ENCODE measurements at regions not wholly inside any gene's neighbourhood (a gene's known extent, or its start where the extent isn't known, plus 50 kb on each side); places are given as distances from the start of the nearest gene placed in this dataset.

- no peaks in the 10 kb centered on the region for H3K27me3 ChIP-seq (ENCODE audit: insufficient read depth, low read length)
- H3K9me3 ChIP-seq (ENCODE audit: control insufficient read depth, low read depth, low read length): no peaks in the 10 kb centered on the region
- no CpG with 5 or more reads among the region's 2 CpGs for WGBS (ENCODE audit: extremely low coverage, insufficient read length, low lambda C conversion rate)
- H3K4me1 Mint-ChIP-seq: peaks cover 13 to 23% of the 10 kb centered on the region in 2 experiments
- no peak overlapping the region for H2BK20ac ChIP-seq (ENCODE audit: low read depth, low read length, poor library complexity, severe bottlenecking)
- H3K4me2 ChIP-seq (ENCODE audit: insufficient read depth, insufficient read length, low read length): no peak overlapping the region
- H3K23me2 ChIP-seq (ENCODE audit: insufficient read length, low read depth, low read length, poor library complexity, severe bottlenecking): no peaks in the 10 kb centered on the region
- no peak overlapping the region for H2AK5ac ChIP-seq (ENCODE audit: insufficient read length, low read length)
- no peak overlapping the region for H3K4ac ChIP-seq (ENCODE audit: low read depth, low read length)
- no peak overlapping the region for H2BK15ac ChIP-seq (ENCODE audit: low read depth, low read length)
- no peaks in the 10 kb centered on the region for H4K20me1 ChIP-seq (ENCODE audit: control insufficient read depth, insufficient read depth, insufficient read length)
- DNase-seq: no peak
- H3K9me3 Mint-ChIP-seq: no peaks in the 10 kb centered on the region
- H2AFZ ChIP-seq (ENCODE audit: low read length): no peak overlapping the region
- no peaks in the 10 kb centered on the region for H3K79me1 ChIP-seq (ENCODE audit: insufficient read depth, low read depth, low read length, poor library complexity, severe bottlenecking)
- TF ChIP-seq, protein P1, sequence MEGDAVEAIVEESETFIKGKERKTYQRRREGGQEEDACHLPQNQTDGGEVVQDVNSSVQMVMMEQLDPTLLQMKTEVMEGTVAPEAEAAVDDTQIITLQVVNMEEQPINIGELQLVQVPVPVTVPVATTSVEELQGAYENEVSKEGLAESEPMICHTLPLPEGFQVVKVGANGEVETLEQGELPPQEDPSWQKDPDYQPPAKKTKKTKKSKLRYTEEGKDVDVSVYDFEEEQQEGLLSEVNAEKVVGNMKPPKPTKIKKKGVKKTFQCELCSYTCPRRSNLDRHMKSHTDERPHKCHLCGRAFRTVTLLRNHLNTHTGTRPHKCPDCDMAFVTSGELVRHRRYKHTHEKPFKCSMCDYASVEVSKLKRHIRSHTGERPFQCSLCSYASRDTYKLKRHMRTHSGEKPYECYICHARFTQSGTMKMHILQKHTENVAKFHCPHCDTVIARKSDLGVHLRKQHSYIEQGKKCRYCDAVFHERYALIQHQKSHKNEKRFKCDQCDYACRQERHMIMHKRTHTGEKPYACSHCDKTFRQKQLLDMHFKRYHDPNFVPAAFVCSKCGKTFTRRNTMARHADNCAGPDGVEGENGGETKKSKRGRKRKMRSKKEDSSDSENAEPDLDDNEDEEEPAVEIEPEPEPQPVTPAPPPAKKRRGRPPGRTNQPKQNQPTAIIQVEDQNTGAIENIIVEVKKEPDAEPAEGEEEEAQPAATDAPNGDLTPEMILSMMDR (conservative IDR thresholded peaks at IDR 0.05): no peak
- H2BK12ac ChIP-seq (ENCODE audit: insufficient read length, low read depth, low read length): no peak overlapping the region
- no peaks in the 10 kb centered on the region; a peak in 2 of 7 replicates for H3K36me3 Mint-ChIP-seq (ENCODE audit: insufficient read depth in 1 of 3, low read depth in 3 of 3)
- H3K4me1 ChIP-seq (ENCODE audit: insufficient read depth, low read length): peaks cover 2% of the 10 kb centered on the region; the same call in 1 of the 2 replicates
- no peak overlapping the region for H3K18ac ChIP-seq (ENCODE audit: insufficient read length, low read depth, low read length)
- no peak overlapping the region for H3K27ac Mint-ChIP-seq
- no peak overlapping the region for H3K14ac ChIP-seq (ENCODE audit: insufficient read depth, low read length)
- H2BK120ac ChIP-seq (ENCODE audit: low read depth, low read length, poor library complexity, severe bottlenecking): no peak overlapping the region
- H3K27me3 Mint-ChIP-seq (ENCODE audit: low read depth): no peaks in the 10 kb centered on the region
- H2BK5ac ChIP-seq (ENCODE audit: insufficient read length, low read length): no peak overlapping the region
- no peak overlapping the region for H3T11ph ChIP-seq (ENCODE audit: low read length)
- no peak overlapping the region for H4K5ac ChIP-seq (ENCODE audit: insufficient read length, low read depth, low read length)
- H4K91ac ChIP-seq (ENCODE audit: insufficient read length, low read depth, low read length): no peak overlapping the region
- H3K23ac ChIP-seq (ENCODE audit: insufficient read length, low read depth, low read length): no peak overlapping the region
- H3K4me3 Mint-ChIP-seq: no peak overlapping the region
- no peak overlapping the region for H4K8ac ChIP-seq (replicated peaks; ENCODE audit: insufficient read length, low read depth, low read length)
- no peaks in the 10 kb centered on the region for H3K79me2 ChIP-seq (ENCODE audit: insufficient read depth, low read length)
- H3K27ac ChIP-seq (ENCODE audit: insufficient read length, low read depth, low read length): no peak overlapping the region
- no peak overlapping the region for H3K56ac ChIP-seq (ENCODE audit: insufficient read length, low read depth, low read length)
- no peak overlapping the region for H3K9ac ChIP-seq (ENCODE audit: extremely low read depth, insufficient read length, low read length)
Observed at GRCh38 chr2:149828520-149829210, 241.1 kb upstream of the MMADHC start.
